Tibial nerve (tissue), 4 donors: ENCODE measurements at regions not wholly inside any gene's neighbourhood (a gene's known extent, or its start where the extent isn't known, plus 50 kb on each side); places are given as distances from the start of the nearest gene placed in this dataset.

Experiments
- DNase-seq, 2 donors: peaks; one replicate each; pipeline ENCODE4 v3.0.0-alpha.2; 2019; ENCODE audit warnings: low spot score in 2 of 2
- H3K27ac ChIP-seq, 4 donors: fragments of 200-600 bp; sonication (generic) in 3 of 4; one replicate each; pipeline ENCODE4 v1.5.1; 2017 to 2019; ENCODE audit warnings: mild to moderate bottlenecking in 1 of 4
- H3K27me3 ChIP-seq, 2 donors: fragments of 200-600 bp; sonication (generic) in 1 of 2; one replicate each; pipeline versions ENCODE4 v1.5.1 to v1.6.0; 2017 to 2019
- H3K36me3 ChIP-seq, 3 donors: fragments of 200-600 bp; sonication (generic); one replicate each; pipeline ENCODE4 v1.5.1; 2018 to 2019
- H3K4me1 ChIP-seq, 4 donors: fragments of 200-600 bp; sonication (generic) in 3 of 4; one replicate each; pipeline ENCODE4 v1.5.1; 2017 to 2019
- H3K4me3 ChIP-seq, 4 donors: fragments of 200-600 bp; sonication (generic) in 3 of 4; one replicate each; pipeline ENCODE4 v1.5.1; 2017 to 2019; ENCODE audit warnings: mild to moderate bottlenecking in 1 of 4, moderate library complexity in 1 of 4
- H3K9me3 ChIP-seq, 4 donors: fragments of 200-600 bp; sonication (generic) in 3 of 4; one replicate each; pipeline ENCODE4 v1.5.1; 2017 to 2019
- CTCF ChIP-seq, 5 experiments: fragments of 200-600 bp in 3 of 5; fragments of 450-650 bp in 2 of 5; sonication (generic) in 3 of 5; IDR thresholded peaks; one replicate each; pipeline ENCODE4 v1.5.1; 2016 to 2019; ENCODE audit warnings: antibody characterized with exemption in 5 of 5, mild to moderate bottlenecking in 3 of 5, moderate library complexity in 2 of 5
- EP300 ChIP-seq, 2 donors: sonication (generic); formaldehyde crosslinking; IDR thresholded peaks; one replicate each; pipeline ENCODE4 v1.6.1; 2017; ENCODE audit warnings: antibody characterized with exemption in 2 of 2, mild to moderate bottlenecking in 1 of 2
- POLR2A ChIP-seq, 2 donors: fragments of 450-650 bp; IDR thresholded peaks; one replicate each; pipeline ENCODE4 v1.6.1; 2017; ENCODE audit warnings: antibody characterized with exemption in 2 of 2, mild to moderate bottlenecking in 2 of 2, moderate library complexity in 2 of 2
- WGBS, 2 donors: methylation state at CpG; one replicate each; pipeline ENCODE4 v1.1.5; 2018; 5-methylcytosine and 5-hydroxymethylcytosine counted together

GRCh38 chr1:238408737-238409136 lies 518.0 kb upstream of the ZP4 start:
- DNase-seq, result no peak
- 92 to 97% methylated on average over 3 of the region's 3 CpGs for WGBS, 2 donors
- H3K4me3 ChIP-seq, result no peak overlapping the region
- H3K4me1 ChIP-seq, result no peaks in the 10 kb centered on the region
- H3K36me3 ChIP-seq, result no peaks in the 10 kb centered on the region
- no peaks in the 10 kb centered on the region for H3K9me3 ChIP-seq
- no peak overlapping the region for H3K27ac ChIP-seq
- TF ChIP-seq EP300 (IDR thresholded peaks at IDR 0.05) (no peak), CTCF (IDR thresholded peaks at IDR 0.05) (no peak), POLR2A (IDR thresholded peaks at IDR 0.05) (no peak)
- no peaks in the 10 kb centered on the region for H3K27me3 ChIP-seq

DNA sequence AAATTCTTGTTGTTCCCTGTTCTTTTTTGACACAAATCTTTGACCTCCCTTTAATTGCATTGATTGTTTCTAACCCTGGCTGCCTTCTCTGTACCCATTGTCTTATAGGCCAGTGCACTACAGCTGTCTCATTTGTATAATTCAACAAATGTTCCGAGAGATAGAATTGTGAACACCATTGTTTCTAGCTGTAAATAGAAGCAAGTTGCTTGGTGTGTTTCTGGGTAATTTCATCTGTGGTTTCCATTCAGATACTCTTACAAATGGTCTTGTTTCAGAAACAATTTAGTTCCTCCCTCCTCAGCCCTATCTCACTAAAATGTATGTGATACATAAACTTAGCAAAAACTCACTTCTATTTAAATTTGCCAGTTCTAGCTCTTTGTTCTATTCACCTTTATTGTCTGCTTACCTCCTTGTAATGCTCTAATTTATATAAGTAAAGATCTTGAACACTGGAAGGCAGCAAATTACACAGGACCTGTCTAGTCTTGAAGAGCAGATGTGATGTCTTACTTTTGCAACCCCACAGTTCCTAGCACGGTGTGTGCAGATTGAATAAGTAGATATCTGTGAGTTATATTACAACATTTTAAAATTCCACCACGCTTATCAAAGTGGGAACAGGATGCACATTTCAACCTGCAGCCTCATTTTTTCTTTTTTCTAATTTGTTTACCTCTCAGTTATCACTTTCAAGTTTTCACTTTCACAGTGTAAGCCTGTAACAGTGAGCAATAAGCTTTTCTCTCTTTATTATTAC lies 515.6 kb upstream of the ZP4 start:
- no peak overlapping the region for H3K27ac ChIP-seq
- H3K27me3 ChIP-seq, result no peaks in the 10 kb centered on the region
- TF ChIP-seq CTCF (IDR thresholded peaks at IDR 0.05) (no peak), EP300 (IDR thresholded peaks at IDR 0.05) (no peak), POLR2A (IDR thresholded peaks at IDR 0.05) (no peak)
- H3K36me3 ChIP-seq, result no peaks in the 10 kb centered on the region
- no peaks in the 10 kb centered on the region for H3K4me1 ChIP-seq
- no peak overlapping the region for H3K4me3 ChIP-seq
- H3K9me3 ChIP-seq, result no peaks in the 10 kb centered on the region
- 73 to 76% methylated on average over 3 of the region's 3 CpGs for WGBS, 2 donors
- no peak for DNase-seq

GRCh38 chr1:238404921-238405320 lies 514.2 kb upstream of the ZP4 start:
- TF ChIP-seq CTCF (IDR thresholded peaks at IDR 0.05) (no peak), POLR2A (IDR thresholded peaks at IDR 0.05) (no peak), EP300 (IDR thresholded peaks at IDR 0.05) (no peak)
- Histone ChIP-seq H3K36me3 (no peaks in the 10 kb centered on the region), H3K27me3 (no peaks in the 10 kb centered on the region), H3K9me3 (no peaks in the 10 kb centered on the region), H3K4me3 (no peak overlapping the region), H3K4me1 (no peaks in the 10 kb centered on the region), H3K27ac (no peak overlapping the region)
- DNase-seq, result no peak
- WGBS, 2 donors, result 69 to 81% methylated on average over 2 of the region's 2 CpGs

DNA sequence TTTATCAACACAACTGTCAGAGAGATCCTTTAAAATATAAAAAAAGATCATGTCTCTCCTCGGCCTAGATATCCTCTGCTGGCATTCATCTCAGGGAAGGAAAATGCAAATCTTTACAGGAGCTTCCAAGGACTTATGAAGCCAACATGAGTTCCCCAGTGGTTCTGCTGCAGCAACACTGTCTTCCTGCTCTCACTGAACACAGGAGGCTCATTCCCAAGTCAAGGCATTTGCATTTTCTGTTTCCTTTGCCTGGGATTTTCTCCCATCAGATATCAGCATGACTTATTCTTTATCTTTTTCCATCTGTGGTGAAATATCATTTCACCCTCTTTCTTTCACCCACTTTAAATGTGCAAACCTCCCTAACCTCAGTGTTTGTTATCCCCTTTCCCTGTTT lies 513.8 kb upstream of the ZP4 start:
- no peaks in the 10 kb centered on the region for H3K27me3 ChIP-seq
- no peak for DNase-seq
- no peaks in the 10 kb centered on the region for H3K9me3 ChIP-seq
- no peak overlapping the region for H3K27ac ChIP-seq
- WGBS, 2 donors, result 54 to 58% methylated on average over 1 of the region's 1 CpG
- no peak overlapping the region for H3K4me3 ChIP-seq
- H3K36me3 ChIP-seq, result no peaks in the 10 kb centered on the region
- H3K4me1 ChIP-seq, result no peaks in the 10 kb centered on the region
- TF ChIP-seq EP300 (IDR thresholded peaks at IDR 0.05) (no peak), CTCF (IDR thresholded peaks at IDR 0.05) (no peak), POLR2A (IDR thresholded peaks at IDR 0.05) (no peak)

DNA sequence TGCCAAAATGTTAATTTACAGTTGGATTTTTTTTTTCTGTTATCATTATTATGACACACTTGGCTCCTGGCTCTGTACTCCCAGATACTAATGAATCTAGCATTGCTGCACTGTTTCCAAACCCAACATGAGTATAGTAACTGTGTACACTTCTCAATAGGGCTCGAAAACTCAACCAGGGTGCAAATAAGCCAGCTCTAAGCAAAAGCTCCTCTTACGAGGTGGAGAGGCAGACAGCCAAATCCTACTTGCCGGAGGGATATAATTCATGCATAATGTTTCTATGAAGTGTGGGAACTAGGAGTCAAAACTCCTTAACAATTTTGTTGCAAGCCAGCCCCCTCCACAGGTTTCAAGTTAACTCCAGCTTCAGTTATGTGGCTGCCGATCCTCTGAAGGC lies 510.4 kb upstream of the ZP4 start:
- Histone ChIP-seq H3K4me1 (no peaks in the 10 kb centered on the region), H3K4me3 (no peak overlapping the region), H3K27ac (no peak overlapping the region), H3K27me3 (no peaks in the 10 kb centered on the region), H3K9me3 (no peaks in the 10 kb centered on the region), H3K36me3 (no peaks in the 10 kb centered on the region)
- no peak for TF ChIP-seq EP300 (IDR thresholded peaks at IDR 0.05)
- TF ChIP-seq POLR2A (IDR thresholded peaks at IDR 0.05), result no peak
- TF ChIP-seq CTCF (IDR thresholded peaks at IDR 0.05), result no peak
- DNase-seq, result no peak
- 42 to 46% methylated on average over 4 of the region's 4 CpGs for WGBS, 2 donors
